HFF-Myc (cell line): ENCODE measurements at regions not wholly inside any gene's neighbourhood (a gene's known extent, or its start where the extent isn't known, plus 50 kb on each side); places are given as distances from the start of the nearest gene placed in this dataset.
A peak's percentile ranks its signal among the peaks of the same experiment; 100 is the strongest.

ENCODE experiments used
- DNase-seq: peaks from one replicate; pipeline ENCODE4 v3.0.0-alpha.2; 2011; ENCODE audit warnings: low read depth; ENCODE audit errors: extremely low read depth
- H3K4me3 ChIP-seq: replicated peaks from 2 replicates; pipeline ENCODE4 v1.5.1; 2011; ENCODE audit warnings: low read depth, mild to moderate bottlenecking, control low read depth, low read length
- TF ChIP-seq, protein P1 (sequence below): IDR thresholded peaks from 2 replicates; pipeline ENCODE4 v1.5.1; 2012; ENCODE audit warnings: mild to moderate bottlenecking, low read depth, low read length, control low read depth; ENCODE audit errors: missing control alignments

- TF ChIP-seq, protein P1, sequence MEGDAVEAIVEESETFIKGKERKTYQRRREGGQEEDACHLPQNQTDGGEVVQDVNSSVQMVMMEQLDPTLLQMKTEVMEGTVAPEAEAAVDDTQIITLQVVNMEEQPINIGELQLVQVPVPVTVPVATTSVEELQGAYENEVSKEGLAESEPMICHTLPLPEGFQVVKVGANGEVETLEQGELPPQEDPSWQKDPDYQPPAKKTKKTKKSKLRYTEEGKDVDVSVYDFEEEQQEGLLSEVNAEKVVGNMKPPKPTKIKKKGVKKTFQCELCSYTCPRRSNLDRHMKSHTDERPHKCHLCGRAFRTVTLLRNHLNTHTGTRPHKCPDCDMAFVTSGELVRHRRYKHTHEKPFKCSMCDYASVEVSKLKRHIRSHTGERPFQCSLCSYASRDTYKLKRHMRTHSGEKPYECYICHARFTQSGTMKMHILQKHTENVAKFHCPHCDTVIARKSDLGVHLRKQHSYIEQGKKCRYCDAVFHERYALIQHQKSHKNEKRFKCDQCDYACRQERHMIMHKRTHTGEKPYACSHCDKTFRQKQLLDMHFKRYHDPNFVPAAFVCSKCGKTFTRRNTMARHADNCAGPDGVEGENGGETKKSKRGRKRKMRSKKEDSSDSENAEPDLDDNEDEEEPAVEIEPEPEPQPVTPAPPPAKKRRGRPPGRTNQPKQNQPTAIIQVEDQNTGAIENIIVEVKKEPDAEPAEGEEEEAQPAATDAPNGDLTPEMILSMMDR = no peak
- DNase-seq = no peak
- no peak overlapping the region for H3K4me3 ChIP-seq
Observed at GRCh38 chr4:141376769-141377168, 156.1 kb downstream of the ZNF330 start.

GRCh38 chr4:141387299-141387698, 166.6 kb downstream of the ZNF330 start:
- DNase-seq = no peak
- no peak overlapping the region for H3K4me3 ChIP-seq
- TF ChIP-seq, protein P1 = no peak

GRCh38 chr4:141388481-141388880, 167.8 kb downstream of the ZNF330 start:
- TF ChIP-seq, protein P1 = no peak
- H3K4me3 ChIP-seq = no peak overlapping the region
- peak; percentile 26 for DNase-seq

- no peak for DNase-seq
- TF ChIP-seq, protein P1 = no peak
- H3K4me3 ChIP-seq = no peak overlapping the region
Observed at GRCh38 chr4:141389649-141390048, 169.0 kb downstream of the ZNF330 start.

DNA sequence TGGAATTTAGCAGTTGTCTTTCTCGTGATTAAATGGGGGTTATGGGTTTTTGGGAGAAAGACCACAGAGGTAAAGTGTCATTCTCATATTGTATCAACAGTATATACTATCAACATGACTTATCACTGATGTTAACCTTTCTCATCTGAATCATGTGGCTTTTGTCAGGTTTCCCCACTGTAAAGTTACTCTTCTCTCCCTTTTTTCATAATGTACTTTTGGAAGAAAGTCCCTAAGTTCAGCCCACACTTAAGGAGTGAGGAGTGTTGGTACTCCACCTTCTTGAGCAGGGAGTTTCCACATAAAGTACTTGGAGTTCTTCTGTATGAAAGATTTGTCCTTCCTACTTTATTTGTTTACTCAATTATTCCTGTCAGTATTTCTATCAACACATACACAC, 169.9 kb downstream of the ZNF330 start:
- H3K4me3 ChIP-seq = no peak overlapping the region
- no peak for DNase-seq
- TF ChIP-seq, protein P1 = no peak

DNA sequence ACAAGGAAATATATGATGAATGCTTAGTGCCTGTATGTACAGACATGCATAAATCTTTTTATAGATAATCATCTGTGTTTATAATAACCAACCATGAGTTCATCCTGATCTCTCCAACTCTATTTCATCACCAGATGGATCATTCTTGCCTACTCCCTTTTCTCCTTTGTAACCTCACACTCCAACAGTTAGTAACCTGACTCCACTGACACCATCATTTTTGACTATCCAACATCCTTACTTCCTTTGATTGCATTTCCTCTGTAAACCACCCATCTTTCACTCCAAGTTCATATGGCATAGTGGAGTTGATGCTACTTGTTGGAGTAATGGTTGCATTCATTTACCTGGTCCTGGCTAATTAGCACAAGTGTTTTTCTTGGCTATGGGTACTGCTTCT, 170.6 kb downstream of the ZNF330 start:
- TF ChIP-seq, protein P1 = no peak
- DNase-seq = peak; percentile 48
- H3K4me3 ChIP-seq = no peak overlapping the region

- no peak overlapping the region for H3K4me3 ChIP-seq
- TF ChIP-seq, protein P1 = no peak
- peak; percentile 70 for DNase-seq
Observed at GRCh38 chr4:141391771-141392170, 171.1 kb downstream of the ZNF330 start.
